ENCODE measurements at regions not wholly inside any gene's neighbourhood (a gene's known extent, or its start where the extent isn't known, plus 50 kb on each side); places are given as distances from the start of the nearest gene placed in this dataset.

DNA sequence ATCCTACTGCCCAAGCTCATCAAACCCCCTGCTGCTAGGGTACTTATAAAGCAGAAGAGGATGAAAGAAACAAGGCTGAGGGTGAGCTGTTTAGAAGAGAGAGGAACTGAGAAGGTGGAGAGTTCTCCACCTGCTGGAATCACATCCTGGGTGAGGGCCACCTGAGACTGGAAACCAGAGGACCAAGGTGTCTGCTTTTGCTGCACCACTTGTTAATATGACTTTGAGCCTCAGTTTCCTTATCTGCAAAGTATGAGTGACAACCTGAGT lies 203.2 kb upstream of the SSTR1 start:
- TF ChIP-seq, protein P1, sequence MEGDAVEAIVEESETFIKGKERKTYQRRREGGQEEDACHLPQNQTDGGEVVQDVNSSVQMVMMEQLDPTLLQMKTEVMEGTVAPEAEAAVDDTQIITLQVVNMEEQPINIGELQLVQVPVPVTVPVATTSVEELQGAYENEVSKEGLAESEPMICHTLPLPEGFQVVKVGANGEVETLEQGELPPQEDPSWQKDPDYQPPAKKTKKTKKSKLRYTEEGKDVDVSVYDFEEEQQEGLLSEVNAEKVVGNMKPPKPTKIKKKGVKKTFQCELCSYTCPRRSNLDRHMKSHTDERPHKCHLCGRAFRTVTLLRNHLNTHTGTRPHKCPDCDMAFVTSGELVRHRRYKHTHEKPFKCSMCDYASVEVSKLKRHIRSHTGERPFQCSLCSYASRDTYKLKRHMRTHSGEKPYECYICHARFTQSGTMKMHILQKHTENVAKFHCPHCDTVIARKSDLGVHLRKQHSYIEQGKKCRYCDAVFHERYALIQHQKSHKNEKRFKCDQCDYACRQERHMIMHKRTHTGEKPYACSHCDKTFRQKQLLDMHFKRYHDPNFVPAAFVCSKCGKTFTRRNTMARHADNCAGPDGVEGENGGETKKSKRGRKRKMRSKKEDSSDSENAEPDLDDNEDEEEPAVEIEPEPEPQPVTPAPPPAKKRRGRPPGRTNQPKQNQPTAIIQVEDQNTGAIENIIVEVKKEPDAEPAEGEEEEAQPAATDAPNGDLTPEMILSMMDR (IDR thresholded peaks at IDR 0.05; ENCODE audit: insufficient read depth, low read length, poor library complexity, severe bottlenecking): no peak
- TF ChIP-seq EZH2phosphoT487 (conservative IDR thresholded peaks at IDR 0.05; ENCODE audit: low read length): no peak
